Central memory CD4-positive, alpha-beta T cell (primary cell): ENCODE measurements at regions not wholly inside any gene's neighbourhood (a gene's known extent, or its start where the extent isn't known, plus 50 kb on each side); places are given as distances from the start of the nearest gene placed in this dataset.

Experiments
- DNase-seq: peaks from one replicate; pipeline ENCODE4 v3.0.0; 2022

DNA sequence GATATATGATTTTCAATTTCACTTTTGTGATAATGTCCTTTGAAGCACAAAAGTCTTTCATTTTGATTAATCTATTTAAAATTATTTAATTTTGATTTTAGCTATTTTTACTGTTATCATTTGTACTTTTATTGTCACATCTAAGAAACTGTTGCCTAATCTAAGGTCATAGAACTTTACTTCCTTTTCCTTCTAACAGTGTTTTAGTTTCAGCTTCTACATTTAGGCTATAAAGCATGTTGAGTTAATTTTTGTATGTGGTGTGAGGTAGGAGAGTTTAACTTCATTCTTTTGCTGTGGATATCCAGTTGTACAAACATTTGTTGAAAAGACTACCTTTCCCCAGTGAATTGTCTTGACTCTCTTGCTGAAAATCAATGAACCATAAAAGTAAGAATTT lies 204.5 kb downstream of the TM2D1 start:
- no peak for DNase-seq

DNA sequence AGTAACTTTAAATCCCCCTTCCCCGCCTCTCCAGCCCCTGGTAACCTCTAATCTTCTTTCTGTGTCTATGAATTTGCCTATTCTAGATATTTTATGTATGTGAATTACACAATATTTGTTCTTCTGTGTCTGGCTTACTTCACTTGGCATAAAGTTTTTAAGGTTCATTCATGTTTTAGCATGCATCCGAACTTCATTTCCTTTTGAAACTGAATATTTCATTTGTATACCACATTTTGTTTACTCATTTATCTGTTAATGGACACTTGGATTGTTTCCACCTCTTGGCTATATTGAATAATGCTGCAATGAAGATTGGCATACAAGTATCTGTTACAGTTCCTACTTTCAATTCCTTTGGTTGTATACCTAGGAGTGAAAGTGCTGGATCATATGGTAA lies 205.3 kb downstream of the TM2D1 start:
- DNase-seq: no peak

DNA sequence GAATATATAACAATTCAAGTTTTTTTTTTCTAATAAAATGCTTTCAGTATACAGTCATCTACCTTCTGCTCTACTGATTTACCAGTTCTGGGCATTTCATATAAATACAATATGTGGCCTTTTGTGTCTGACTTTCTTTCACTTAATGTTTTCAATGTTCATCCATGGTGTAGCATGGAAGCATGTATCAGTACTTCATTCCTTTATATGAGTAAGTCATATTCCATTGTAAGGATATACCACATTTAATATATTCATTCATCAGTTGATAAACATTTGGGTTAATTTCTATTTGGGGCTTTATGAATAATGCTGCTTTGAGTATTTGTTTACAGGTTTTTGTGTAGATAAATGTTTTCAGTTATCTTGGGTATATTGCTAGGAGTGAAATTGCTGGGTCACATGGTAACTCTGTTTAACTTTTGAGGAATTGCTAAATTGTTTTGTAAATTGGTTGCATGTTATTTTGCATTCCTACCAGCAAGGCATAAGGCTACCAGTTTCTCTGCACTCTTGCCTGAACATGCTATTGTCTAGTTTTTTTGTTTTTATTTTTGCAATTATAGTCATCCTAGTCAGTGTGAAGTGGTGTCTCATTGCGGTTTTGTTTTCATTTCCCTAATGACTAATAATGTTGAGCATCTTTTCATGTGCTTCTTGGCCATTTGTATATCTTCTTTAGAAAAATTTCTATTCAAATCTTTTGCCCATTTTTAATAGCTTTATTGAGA lies 206.1 kb downstream of the TM2D1 start:
- DNase-seq: no peak

DNA sequence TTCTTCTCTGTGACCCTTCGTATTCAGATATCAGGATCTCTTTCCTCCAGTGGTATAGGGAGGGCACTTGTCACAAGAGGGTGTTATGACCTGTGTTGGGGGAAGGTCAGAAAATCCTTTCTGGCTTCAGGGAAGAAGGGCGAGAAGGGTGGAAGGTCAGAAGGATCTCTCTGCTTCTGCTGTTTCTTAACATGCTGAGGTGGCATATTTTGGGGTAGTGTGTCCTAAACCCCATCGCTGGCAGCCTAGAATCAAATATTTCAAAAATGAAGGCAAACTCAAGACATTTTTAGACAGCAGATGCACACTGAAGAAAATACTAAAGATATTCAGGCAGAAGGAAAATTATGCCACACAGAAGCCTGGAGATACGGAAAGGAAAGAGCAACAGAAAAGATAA lies 207.6 kb downstream of the TM2D1 start:
- no peak for DNase-seq

DNA sequence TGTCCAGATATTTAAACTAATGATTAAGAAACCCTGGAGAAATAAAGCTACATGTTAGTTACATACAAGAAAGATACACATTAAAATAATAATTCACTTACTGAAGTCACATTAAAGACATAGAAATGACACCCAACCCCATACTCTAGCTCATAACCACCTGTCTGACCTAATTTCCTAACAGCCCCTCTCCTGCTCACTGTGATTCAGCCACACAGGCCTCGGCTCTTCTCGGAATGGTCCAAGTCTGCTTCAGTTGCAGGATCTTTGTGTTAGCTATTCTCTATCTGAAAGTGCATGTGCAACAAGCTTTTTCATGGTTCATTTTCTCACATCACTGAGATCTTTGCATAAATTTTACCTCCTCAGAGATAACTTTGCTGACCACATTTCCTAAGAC lies 209.8 kb downstream of the TM2D1 start:
- DNase-seq: no peak
